Neutrophil (primary cell): ENCODE measurements at regions not wholly inside any gene's neighbourhood (a gene's known extent, or its start where the extent isn't known, plus 50 kb on each side); places are given as distances from the start of the nearest gene placed in this dataset.

ENCODE experiments used
- H3K27ac ChIP-seq: fragments of 200-600 bp; sonication (generic); 2 replicates; pipeline ENCODE4 v1.5.1; 2016; ENCODE audit warnings: mild to moderate bottlenecking, moderate library complexity
- H3K27me3 ChIP-seq: fragments of 200-600 bp; sonication (generic); 2 replicates; pipeline ENCODE4 v1.6.0; 2016; ENCODE audit warnings: mild to moderate bottlenecking
- H3K36me3 ChIP-seq: fragments of 200-600 bp; sonication (generic); 2 replicates; pipeline ENCODE4 v1.5.1; 2017
- H3K4me1 ChIP-seq, 2 experiments: fragments of 200-600 bp in 1 of 2; sonication (generic) in 1 of 2; 1 replicate in 1 of 2; 2 replicates in 1 of 2; pipeline versions ENCODE4 v1.5.1 to v1.6.1; 2013 to 2016; ENCODE audit warnings: low read depth in 1 of 2, low read length in 1 of 2, mild to moderate bottlenecking in 1 of 2, moderate library complexity in 1 of 2; ENCODE audit not compliant: control insufficient read depth in 1 of 2, insufficient read depth in 1 of 2
- H3K4me3 ChIP-seq, 2 experiments: fragments of 200-600 bp in 1 of 2; sonication (generic) in 1 of 2; 1 replicate in 1 of 2; 2 replicates in 1 of 2; pipeline ENCODE4 v1.5.1; 2013 to 2016; ENCODE audit warnings: low read depth in 1 of 2, low read length in 1 of 2, mild to moderate bottlenecking in 1 of 2, moderate library complexity in 1 of 2
- H3K9me3 ChIP-seq: fragments of 200-600 bp; sonication (generic); 2 replicates; pipeline ENCODE4 v1.5.1; 2016
- TF ChIP-seq, protein P1 (sequence below): fragments of 200-600 bp; sonication (generic); IDR thresholded peaks from 2 replicates; pipeline ENCODE4 v1.5.1; 2016; ENCODE audit warnings: antibody characterized with exemption

DNA sequence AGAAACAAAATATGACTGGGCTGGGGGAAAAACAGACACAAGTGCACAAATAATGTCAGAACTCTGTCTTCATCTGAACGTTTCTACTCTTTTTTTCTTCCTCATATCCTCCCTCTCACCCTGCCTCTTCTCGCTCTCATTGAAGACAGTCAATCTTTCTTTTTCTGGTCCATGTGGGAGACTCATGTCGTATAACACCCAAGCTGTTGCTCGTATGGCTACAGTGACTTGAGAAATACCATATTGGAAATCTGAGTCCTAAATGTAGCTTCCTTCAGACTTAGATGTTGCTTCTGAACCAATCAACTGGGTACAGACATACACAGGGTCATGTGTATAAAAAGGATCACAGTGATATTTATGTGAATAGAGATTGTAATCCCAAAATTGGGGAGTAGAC, 579.8 kb upstream of the CELF2 start:
- TF ChIP-seq, protein P1, sequence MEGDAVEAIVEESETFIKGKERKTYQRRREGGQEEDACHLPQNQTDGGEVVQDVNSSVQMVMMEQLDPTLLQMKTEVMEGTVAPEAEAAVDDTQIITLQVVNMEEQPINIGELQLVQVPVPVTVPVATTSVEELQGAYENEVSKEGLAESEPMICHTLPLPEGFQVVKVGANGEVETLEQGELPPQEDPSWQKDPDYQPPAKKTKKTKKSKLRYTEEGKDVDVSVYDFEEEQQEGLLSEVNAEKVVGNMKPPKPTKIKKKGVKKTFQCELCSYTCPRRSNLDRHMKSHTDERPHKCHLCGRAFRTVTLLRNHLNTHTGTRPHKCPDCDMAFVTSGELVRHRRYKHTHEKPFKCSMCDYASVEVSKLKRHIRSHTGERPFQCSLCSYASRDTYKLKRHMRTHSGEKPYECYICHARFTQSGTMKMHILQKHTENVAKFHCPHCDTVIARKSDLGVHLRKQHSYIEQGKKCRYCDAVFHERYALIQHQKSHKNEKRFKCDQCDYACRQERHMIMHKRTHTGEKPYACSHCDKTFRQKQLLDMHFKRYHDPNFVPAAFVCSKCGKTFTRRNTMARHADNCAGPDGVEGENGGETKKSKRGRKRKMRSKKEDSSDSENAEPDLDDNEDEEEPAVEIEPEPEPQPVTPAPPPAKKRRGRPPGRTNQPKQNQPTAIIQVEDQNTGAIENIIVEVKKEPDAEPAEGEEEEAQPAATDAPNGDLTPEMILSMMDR = no peak

DNA sequence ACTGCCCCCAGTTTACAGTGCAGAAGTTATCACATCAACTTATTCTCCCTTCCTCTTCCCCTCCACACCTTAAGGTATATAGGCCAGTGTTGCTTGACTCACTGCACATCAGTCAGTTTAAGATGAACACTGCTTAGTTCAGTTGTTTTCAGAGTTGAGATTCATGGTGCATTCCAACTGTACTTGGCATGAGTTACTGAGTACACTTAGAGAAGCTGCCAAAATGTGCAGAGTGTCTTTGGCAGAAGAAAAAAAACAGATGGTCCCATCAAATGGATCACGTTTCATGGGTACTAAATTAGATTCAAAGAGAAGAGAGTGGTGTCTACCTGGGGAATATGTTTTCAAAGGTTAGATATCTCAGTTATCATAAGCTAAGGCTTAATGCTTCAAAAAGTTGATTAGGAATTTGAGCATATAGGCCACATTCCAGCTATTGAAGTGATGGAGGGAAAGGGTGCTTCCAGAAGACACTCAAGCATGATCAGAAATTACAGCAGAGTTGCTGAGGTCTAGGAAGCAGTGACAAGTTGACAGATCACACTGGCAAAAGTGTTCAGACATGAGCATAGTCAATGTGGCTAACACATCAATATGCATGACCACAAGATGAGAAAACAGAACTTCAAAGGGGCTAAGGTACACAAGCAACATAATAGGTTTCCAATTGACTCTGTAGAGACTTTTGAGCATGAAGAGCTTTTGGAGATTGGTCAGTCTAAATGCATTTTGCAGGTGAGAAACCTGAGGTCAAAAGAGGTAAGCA, 579.2 kb upstream of the CELF2 start:
- no peak overlapping the region for H3K4me3 ChIP-seq
- H3K36me3 ChIP-seq = no peaks in the 10 kb centered on the region
- no peaks in the 10 kb centered on the region for H3K9me3 ChIP-seq
- H3K27me3 ChIP-seq = no peaks in the 10 kb centered on the region
- no peaks in the 10 kb centered on the region for H3K4me1 ChIP-seq
- TF ChIP-seq, protein P1 = no peak
- no peak overlapping the region for H3K27ac ChIP-seq

More for the DNA sequence above, 579.8 kb upstream of the CELF2 start:
- Histone ChIP-seq H3K9me3 (no peaks in the 10 kb centered on the region), H3K27ac (no peak overlapping the region), H3K4me3 (no peak overlapping the region), H3K4me1 (no peaks in the 10 kb centered on the region), H3K36me3 (no peaks in the 10 kb centered on the region), H3K27me3 (no peaks in the 10 kb centered on the region)

DNA sequence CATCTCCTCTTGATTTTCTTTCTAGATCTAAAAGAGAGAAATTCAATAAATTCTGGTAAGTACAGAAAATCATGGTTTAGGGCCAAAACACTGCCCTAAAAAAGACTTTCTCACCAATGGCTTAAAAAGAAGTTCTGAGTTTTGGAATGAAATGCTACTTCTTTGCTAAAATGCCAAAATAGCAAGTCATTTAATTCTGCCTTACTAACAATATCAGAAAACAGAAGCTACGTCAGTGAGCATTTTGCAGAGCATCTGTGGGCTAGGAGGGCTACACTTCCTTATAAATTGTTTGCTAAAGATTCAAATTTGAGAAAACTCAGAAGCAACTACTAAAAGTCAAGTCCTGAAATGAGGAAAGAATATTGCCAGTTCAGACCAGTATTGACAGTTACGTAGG, 560.8 kb upstream of the CELF2 start:
- Histone ChIP-seq H3K27ac (no peak overlapping the region), H3K4me3 (no peak overlapping the region), H3K27me3 (no peaks in the 10 kb centered on the region), H3K36me3 (no peaks in the 10 kb centered on the region), H3K9me3 (no peaks in the 10 kb centered on the region), H3K4me1 (no peaks in the 10 kb centered on the region)
- TF ChIP-seq, protein P1 = no peak

DNA sequence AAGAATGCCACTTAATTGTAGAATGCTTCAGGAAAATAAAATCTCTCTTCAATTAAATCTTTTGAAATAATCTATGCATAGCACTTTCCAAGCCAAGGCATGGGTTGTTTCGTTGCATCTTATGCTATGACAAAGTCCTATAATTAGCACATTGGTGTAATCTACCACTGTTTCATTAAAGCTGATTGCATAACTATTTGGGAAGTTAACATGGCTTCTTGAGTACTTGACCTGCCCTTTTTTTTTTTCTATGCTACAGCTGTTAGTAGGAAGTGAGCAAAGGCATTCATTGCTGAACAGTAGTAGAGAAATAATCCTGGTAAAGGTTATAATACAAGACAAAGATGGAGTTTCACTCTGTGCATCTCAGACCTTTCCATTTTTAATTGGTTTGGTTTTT, 557.2 kb upstream of the CELF2 start:
- no peaks in the 10 kb centered on the region for H3K4me1 ChIP-seq
- TF ChIP-seq, protein P1 = no peak
- no peak overlapping the region for H3K4me3 ChIP-seq
- H3K9me3 ChIP-seq = no peaks in the 10 kb centered on the region
- no peak overlapping the region for H3K27ac ChIP-seq
- no peaks in the 10 kb centered on the region for H3K36me3 ChIP-seq
- no peaks in the 10 kb centered on the region for H3K27me3 ChIP-seq

DNA sequence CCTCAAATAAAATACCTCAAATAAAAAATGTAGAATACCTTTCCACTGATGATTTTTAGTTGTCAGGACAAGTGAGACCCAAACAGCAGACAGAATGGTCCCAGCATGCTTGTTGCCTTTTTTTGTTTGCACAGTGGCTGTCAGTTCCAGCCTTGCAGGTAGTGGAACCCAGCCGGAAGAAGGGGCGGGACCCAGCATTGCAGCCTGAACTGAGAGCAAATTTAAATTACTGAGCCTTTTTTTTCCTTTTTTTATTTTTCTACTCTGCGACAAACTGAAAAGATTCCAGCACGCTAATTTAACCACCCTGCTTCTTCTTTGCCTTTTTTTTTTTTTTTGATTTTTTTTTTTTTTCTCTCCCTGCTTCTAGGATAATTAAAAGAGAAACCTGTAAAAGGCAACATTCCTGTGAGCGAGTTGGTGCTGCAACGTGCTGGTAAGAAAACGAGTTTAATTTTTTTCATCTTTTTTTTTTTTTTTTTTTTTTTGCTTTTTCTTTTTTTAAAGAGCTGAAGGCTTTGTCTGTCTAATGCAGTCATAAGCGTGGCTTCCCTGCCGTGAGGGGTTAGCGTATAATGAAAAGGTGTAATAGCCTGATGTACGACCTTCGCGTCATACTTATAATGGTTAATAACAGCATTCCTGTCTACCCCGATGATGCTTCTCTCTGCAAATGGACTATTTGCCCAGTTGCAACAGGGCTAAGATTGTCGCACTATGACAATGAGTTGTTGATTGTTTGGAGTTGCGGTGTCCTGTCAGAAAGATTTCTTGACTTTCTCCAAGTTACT, 555.3 kb upstream of the CELF2 start:
- Histone ChIP-seq H3K36me3 (no peaks in the 10 kb centered on the region), H3K4me3 (no peak overlapping the region), H3K9me3 (no peaks in the 10 kb centered on the region), H3K27ac (no peak overlapping the region), H3K27me3 (no peaks in the 10 kb centered on the region), H3K4me1 (no peaks in the 10 kb centered on the region)
- TF ChIP-seq, protein P1 = no peak
